A673 (cell line): ENCODE measurements at regions not wholly inside any gene's neighbourhood (a gene's known extent, or its start where the extent isn't known, plus 50 kb on each side); places are given as distances from the start of the nearest gene placed in this dataset.

ENCODE experiments used
- EZH2 ChIP-seq: fragments of 200-600 bp; sonication (generic); IDR thresholded peaks from 2 replicates; pipeline ENCODE4 v1.6.1; 2017; ENCODE audit warnings: borderline replicate concordance, low read depth, mild to moderate bottlenecking, mixed read lengths, antibody characterized with exemption, low read length; ENCODE audit not compliant: poor library complexity, severe bottlenecking
- TF ChIP-seq, protein P1 (sequence below): fragments of 300-800, 200-600 bp; sonication (generic); conservative IDR thresholded peaks from 2 replicates; pipeline ENCODE4 v1.5.1; 2017; ENCODE audit warnings: low read depth, mild to moderate bottlenecking, antibody characterized with exemption, low read length, moderate library complexity, mixed read lengths

DNA sequence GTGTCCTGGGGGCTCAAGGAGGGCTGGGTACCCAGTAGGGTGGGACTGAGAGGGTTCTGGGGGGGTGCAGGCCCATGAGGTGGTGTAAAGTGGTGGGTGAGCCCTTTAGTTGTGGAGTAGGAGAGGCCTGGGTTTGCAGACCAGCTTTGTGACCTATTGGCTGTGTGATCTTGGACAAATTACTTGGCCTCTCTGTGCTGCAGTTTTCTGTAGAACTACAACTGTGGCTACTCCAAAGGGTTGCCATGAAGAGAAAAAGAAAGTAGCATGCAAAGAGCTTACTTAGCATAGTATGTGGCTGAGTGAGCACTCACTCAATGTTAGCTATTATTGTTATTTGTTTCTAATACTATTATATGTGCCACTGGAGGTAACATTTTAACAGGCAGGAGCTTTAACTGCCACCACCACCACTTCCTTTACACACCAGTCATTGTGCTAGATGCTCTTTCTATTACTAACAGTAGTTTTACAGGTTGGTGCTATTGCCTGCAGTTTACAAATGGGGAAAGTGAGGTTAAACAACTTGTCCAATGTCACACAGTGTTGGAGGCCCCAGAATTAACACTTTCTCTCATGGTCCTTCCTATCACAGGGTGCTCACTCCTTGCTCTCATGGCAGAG is 286.8 kb downstream of the DHX35 start:
- TF ChIP-seq, protein P1, sequence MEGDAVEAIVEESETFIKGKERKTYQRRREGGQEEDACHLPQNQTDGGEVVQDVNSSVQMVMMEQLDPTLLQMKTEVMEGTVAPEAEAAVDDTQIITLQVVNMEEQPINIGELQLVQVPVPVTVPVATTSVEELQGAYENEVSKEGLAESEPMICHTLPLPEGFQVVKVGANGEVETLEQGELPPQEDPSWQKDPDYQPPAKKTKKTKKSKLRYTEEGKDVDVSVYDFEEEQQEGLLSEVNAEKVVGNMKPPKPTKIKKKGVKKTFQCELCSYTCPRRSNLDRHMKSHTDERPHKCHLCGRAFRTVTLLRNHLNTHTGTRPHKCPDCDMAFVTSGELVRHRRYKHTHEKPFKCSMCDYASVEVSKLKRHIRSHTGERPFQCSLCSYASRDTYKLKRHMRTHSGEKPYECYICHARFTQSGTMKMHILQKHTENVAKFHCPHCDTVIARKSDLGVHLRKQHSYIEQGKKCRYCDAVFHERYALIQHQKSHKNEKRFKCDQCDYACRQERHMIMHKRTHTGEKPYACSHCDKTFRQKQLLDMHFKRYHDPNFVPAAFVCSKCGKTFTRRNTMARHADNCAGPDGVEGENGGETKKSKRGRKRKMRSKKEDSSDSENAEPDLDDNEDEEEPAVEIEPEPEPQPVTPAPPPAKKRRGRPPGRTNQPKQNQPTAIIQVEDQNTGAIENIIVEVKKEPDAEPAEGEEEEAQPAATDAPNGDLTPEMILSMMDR = no peak
- no peak for TF ChIP-seq EZH2
